OCI-LY1 (cell line): ENCODE measurements at regions not wholly inside any gene's neighbourhood (a gene's known extent, or its start where the extent isn't known, plus 50 kb on each side); places are given as distances from the start of the nearest gene placed in this dataset.

Experiments used
- CTCF ChIP-seq: fragments of 200-600 bp; sonication (generic), shearing (Covaris generic); IDR thresholded peaks from 2 replicates; pipeline ENCODE4 v1.5.1; 2017; ENCODE audit warnings: mild to moderate bottlenecking, antibody characterized with exemption, low read length, moderate library complexity, mixed read lengths
- EZH2 ChIP-seq: fragments of 200-600 bp; sonication (generic), shearing (Covaris generic); IDR thresholded peaks from 2 replicates; pipeline ENCODE4 v1.8.0; 2017; ENCODE audit warnings: borderline replicate concordance, mixed run types, mild to moderate bottlenecking, antibody characterized with exemption, low read length, moderate library complexity, mixed read lengths

GRCh38 chr12:92197815-92198214, 52.2 kb upstream of the BTG1 start:
- TF ChIP-seq CTCF (no peak), EZH2 (no peak)
